Upper lobe of left lung (tissue), 4 donors: ENCODE measurements at regions not wholly inside any gene's neighbourhood (a gene's known extent, or its start where the extent isn't known, plus 50 kb on each side); places are given as distances from the start of the nearest gene placed in this dataset.

Experiments used
- EP300 ChIP-seq, 4 donors: sonication (generic); formaldehyde crosslinking; IDR thresholded peaks; one replicate each; pipeline ENCODE4 v1.5.1; 2017; ENCODE audit warnings: antibody characterized with exemption in 4 of 4, control low read depth in 2 of 4
- TF ChIP-seq, protein P1 (sequence below), 6 experiments: fragments of 450-650 bp in 4 of 6; fragments of 200-600 bp in 2 of 6; sonication (generic) in 2 of 6; IDR thresholded peaks; one replicate each; pipeline ENCODE4 v1.5.1; 2016 to 2019; ENCODE audit warnings: antibody characterized with exemption in 6 of 6

DNA sequence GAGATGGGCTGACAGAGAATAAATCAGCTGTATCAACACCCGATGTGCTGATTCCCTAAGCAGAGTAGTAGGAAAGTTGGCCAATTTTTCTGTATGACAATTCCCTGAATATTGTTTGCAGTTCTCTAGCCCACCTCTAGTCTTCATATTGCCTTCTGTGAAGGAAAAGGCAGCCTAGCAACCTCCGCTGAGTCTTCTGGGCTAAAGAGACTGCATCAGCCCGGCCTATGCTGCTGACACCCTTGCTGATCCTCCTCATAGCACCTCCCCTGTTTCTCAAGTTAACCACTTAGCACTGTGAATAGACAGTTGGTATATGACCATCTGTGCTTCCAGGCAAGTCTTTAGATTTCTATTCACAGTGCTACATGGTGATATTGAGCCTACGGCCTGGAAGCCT, 161.1 kb upstream of the EGLN3 start:
- TF ChIP-seq EP300 (IDR thresholded peaks at IDR 0.05), result no peak
- TF ChIP-seq, protein P1, sequence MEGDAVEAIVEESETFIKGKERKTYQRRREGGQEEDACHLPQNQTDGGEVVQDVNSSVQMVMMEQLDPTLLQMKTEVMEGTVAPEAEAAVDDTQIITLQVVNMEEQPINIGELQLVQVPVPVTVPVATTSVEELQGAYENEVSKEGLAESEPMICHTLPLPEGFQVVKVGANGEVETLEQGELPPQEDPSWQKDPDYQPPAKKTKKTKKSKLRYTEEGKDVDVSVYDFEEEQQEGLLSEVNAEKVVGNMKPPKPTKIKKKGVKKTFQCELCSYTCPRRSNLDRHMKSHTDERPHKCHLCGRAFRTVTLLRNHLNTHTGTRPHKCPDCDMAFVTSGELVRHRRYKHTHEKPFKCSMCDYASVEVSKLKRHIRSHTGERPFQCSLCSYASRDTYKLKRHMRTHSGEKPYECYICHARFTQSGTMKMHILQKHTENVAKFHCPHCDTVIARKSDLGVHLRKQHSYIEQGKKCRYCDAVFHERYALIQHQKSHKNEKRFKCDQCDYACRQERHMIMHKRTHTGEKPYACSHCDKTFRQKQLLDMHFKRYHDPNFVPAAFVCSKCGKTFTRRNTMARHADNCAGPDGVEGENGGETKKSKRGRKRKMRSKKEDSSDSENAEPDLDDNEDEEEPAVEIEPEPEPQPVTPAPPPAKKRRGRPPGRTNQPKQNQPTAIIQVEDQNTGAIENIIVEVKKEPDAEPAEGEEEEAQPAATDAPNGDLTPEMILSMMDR (IDR thresholded peaks at IDR 0.05), result no peak
